ENCODE measurements at regions not wholly inside any gene's neighbourhood (a gene's known extent, or its start where the extent isn't known, plus 50 kb on each side); places are given as distances from the start of the nearest gene placed in this dataset.

DNA sequence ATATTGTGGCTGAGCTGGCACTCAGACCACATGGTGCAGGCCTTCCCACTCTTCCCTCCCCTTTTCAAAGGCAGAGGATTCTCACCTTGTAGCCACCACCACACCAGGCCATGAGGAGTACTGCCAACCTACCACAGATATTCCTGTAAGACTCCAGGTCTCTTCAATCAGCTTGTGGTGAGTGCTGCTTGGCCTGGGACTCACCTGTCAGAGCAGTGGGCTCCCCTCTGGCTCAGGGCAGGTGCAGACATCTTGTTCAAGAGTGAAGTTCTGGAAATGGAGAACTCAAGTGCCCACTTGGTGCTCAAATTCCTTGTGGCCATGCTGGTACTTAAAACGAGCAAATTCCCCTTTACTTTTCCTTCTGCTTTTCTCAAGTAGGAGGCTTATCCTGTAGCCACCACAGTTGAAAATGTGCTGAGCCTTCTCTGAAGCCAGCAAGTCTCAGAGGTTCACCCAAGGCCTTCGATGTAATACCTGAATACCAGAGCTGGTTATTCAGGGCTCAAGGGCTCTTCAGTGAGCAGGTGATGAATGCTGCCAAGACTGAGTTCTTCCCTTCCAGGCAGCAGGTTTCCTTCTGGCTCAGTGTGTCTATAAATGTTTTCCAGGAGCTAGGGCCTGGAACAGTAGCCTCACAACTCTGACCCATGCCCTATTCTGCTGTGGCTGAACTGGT is 212.9 kb downstream of the TEX13C start:
- H3K4me1 ChIP-seq (ENCODE audit: control insufficient read depth in 1 of 2, extremely low read depth in 1 of 2, insufficient read depth in 2 of 2, low read length in 2 of 2) = no peaks in the 10 kb centered on the region
- no peaks in the 10 kb centered on the region for H3K4me1 Mint-ChIP-seq

GRCh38 chrX:125533352-125533751 is 213.7 kb downstream of the TEX13C start:
- CTCF ChIA-PET = no interaction called here
- POLR2A ChIA-PET = no interaction called here

More for the DNA sequence above, 212.9 kb downstream of the TEX13C start:
- H3K9me3 ChIP-seq = no peaks in the 10 kb centered on the region
- 0% methylated on average over 1 of the region's 2 CpGs for WGBS (ENCODE audit: insufficient coverage)
- Mint-ChIP-seq H3K9me3 (peaks cover 0 to 5% (median 0%) of the 10 kb centered on the region in 3 donors), H3K27ac (no peak overlapping the region), H3K4me3 (no peak overlapping the region), H3K27me3 (peaks cover 0 to 11% of the 10 kb centered on the region in 2 donors), H3K36me3 (no peaks in the 10 kb centered on the region)
- no peaks in the 10 kb centered on the region for H3K27me3 ChIP-seq (replicated peaks in 1 of 2; ENCODE audit: control insufficient read depth in 2 of 2, extremely low read depth in 1 of 2, insufficient read depth in 2 of 2, low read length in 1 of 2)
- H3K36me3 ChIP-seq (ENCODE audit: control insufficient read depth in 2 of 2, extremely low read depth in 1 of 2, insufficient read depth in 1 of 2, low read length in 1 of 2) = no peaks in the 10 kb centered on the region
- ATAC-seq (replicated peaks in 1 of 4) (no peak), DNase-seq (no peak)
- ChIA-PET CTCF (no interaction called here), POLR2A (no interaction called here)
- no peak overlapping the region for H3K4me3 ChIP-seq (ENCODE audit: control insufficient read depth in 1 of 2, extremely low read depth in 1 of 2, low read length in 1 of 2)
- H3K27ac ChIP-seq (ENCODE audit: low read length) = no peak overlapping the region

GRCh38 chrX:125544031-125544660 is 224.5 kb downstream of the TEX13C start:
- H3K27ac Mint-ChIP-seq = no peak overlapping the region
- WGBS (ENCODE audit: insufficient coverage) = no CpG with 5 or more reads among the region's 3 CpGs
- Histone ChIP-seq H3K4me1 (ENCODE audit: control insufficient read depth in 1 of 2, extremely low read depth in 1 of 2, insufficient read depth in 2 of 2, low read length in 2 of 2) (no peaks in the 10 kb centered on the region), H3K36me3 (ENCODE audit: control insufficient read depth in 2 of 2, extremely low read depth in 1 of 2, insufficient read depth in 1 of 2, low read length in 1 of 2) (no peaks in the 10 kb centered on the region), H3K27ac (ENCODE audit: low read length) (no peak overlapping the region), H3K4me3 (ENCODE audit: control insufficient read depth in 1 of 2, extremely low read depth in 1 of 2, low read length in 1 of 2) (no peak overlapping the region), H3K27me3 (replicated peaks in 1 of 2; ENCODE audit: control insufficient read depth in 2 of 2, extremely low read depth in 1 of 2, insufficient read depth in 2 of 2, low read length in 1 of 2) (no peaks in the 10 kb centered on the region), H3K9me3 (no peaks in the 10 kb centered on the region)
- ATAC-seq (replicated peaks in 1 of 4) (no peak), DNase-seq (no peak)
- H3K36me3 Mint-ChIP-seq = no peaks in the 10 kb centered on the region
- H3K4me3 Mint-ChIP-seq = no peak overlapping the region
- peaks cover 0 to 5% (median 2%) of the 10 kb centered on the region in 3 donors for H3K9me3 Mint-ChIP-seq
- ChIA-PET POLR2A (no interaction called here), CTCF (no interaction called here)
- no peaks in the 10 kb centered on the region for H3K4me1 Mint-ChIP-seq
- H3K27me3 Mint-ChIP-seq = peaks cover 0 to 10% of the 10 kb centered on the region in 2 donors

More at GRCh38 chrX:125533352-125533751, 213.7 kb downstream of the TEX13C start:
- WGBS (ENCODE audit: insufficient coverage) = no CpG with 5 or more reads among the region's 3 CpGs
- no peaks in the 10 kb centered on the region for H3K9me3 ChIP-seq
- no peak for ATAC-seq (replicated peaks in 1 of 4)
- Mint-ChIP-seq H3K36me3 (no peaks in the 10 kb centered on the region), H3K9me3 (peaks cover 0 to 5% (median 0%) of the 10 kb centered on the region in 3 donors), H3K27me3 (peaks cover 0 to 12% of the 10 kb centered on the region in 2 donors), H3K4me1 (no peaks in the 10 kb centered on the region), H3K4me3 (no peak overlapping the region), H3K27ac (no peak overlapping the region)
- H3K4me3 ChIP-seq (ENCODE audit: control insufficient read depth in 1 of 2, extremely low read depth in 1 of 2, low read length in 1 of 2) = no peak overlapping the region
- no peak overlapping the region for H3K27ac ChIP-seq (ENCODE audit: low read length)
- H3K4me1 ChIP-seq (ENCODE audit: control insufficient read depth in 1 of 2, extremely low read depth in 1 of 2, insufficient read depth in 2 of 2, low read length in 2 of 2) = no peaks in the 10 kb centered on the region
- no peaks in the 10 kb centered on the region for H3K36me3 ChIP-seq (ENCODE audit: control insufficient read depth in 2 of 2, extremely low read depth in 1 of 2, insufficient read depth in 1 of 2, low read length in 1 of 2)
- no peaks in the 10 kb centered on the region for H3K27me3 ChIP-seq (replicated peaks in 1 of 2; ENCODE audit: control insufficient read depth in 2 of 2, extremely low read depth in 1 of 2, insufficient read depth in 2 of 2, low read length in 1 of 2)
- DNase-seq = no peak

DNA sequence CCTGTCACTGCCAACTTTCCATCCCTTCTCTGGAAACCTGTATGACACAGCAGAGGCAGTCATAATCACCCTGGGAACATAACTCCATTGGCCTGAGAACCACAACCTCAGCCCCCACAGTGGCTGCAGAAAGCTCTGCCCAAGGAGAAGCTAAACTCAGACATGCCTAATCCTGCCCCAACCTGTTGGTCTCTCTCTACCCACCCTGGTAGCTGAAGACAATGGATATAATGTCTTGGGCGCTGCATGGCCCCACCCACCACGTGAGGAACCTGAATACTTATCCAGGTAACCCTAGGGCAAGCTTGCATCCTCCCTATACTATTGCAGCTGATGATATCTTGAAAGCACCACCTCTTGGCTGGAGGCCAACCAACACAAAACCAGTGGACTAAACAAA is 225.2 kb downstream of the TEX13C start:
- Histone ChIP-seq H3K9me3 (no peaks in the 10 kb centered on the region), H3K36me3 (ENCODE audit: control insufficient read depth in 2 of 2, extremely low read depth in 1 of 2, insufficient read depth in 1 of 2, low read length in 1 of 2) (no peaks in the 10 kb centered on the region), H3K4me1 (ENCODE audit: control insufficient read depth in 1 of 2, extremely low read depth in 1 of 2, insufficient read depth in 2 of 2, low read length in 2 of 2) (no peaks in the 10 kb centered on the region), H3K4me3 (ENCODE audit: control insufficient read depth in 1 of 2, extremely low read depth in 1 of 2, low read length in 1 of 2) (no peak overlapping the region), H3K27ac (ENCODE audit: low read length) (no peak overlapping the region), H3K27me3 (replicated peaks in 1 of 2; ENCODE audit: control insufficient read depth in 2 of 2, extremely low read depth in 1 of 2, insufficient read depth in 2 of 2, low read length in 1 of 2) (no peaks in the 10 kb centered on the region)
- WGBS (ENCODE audit: insufficient coverage) = no CpG with 5 or more reads among the region's 2 CpGs
- Mint-ChIP-seq H3K36me3 (no peaks in the 10 kb centered on the region), H3K4me1 (no peaks in the 10 kb centered on the region), H3K9me3 (peaks cover 0 to 5% (median 0%) of the 10 kb centered on the region in 3 donors), H3K27ac (no peak overlapping the region), H3K27me3 (peaks cover 0 to 10% of the 10 kb centered on the region in 2 donors), H3K4me3 (no peak overlapping the region)
- no peak for ATAC-seq (replicated peaks in 1 of 4)
- CTCF ChIA-PET = no interaction called here
- POLR2A ChIA-PET = no interaction called here
- DNase-seq = no peak

DNA sequence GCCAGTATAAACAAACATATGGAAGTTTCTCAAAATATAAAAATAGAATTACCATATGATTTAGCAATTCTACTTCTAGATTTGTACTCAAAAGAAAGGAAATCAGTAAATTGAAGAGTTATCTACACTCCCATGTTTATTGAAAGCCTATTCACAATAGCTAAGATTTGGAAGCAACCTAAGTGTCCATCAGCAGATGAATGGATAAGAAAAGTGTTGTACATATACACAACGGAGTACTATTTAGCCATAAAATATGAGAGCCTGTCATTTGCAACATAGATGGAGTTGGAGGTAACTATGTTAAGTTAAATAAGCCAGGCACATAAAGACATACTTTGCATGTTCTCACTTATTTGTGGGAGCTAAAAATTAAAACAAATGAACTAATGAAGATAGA is 257.8 kb downstream of the TEX13C start:
- Histone ChIP-seq H3K36me3 (ENCODE audit: control insufficient read depth in 2 of 2, extremely low read depth in 1 of 2, insufficient read depth in 1 of 2, low read length in 1 of 2) (no peaks in the 10 kb centered on the region), H3K27me3 (replicated peaks in 1 of 2; ENCODE audit: control insufficient read depth in 2 of 2, extremely low read depth in 1 of 2, insufficient read depth in 2 of 2, low read length in 1 of 2) (no peaks in the 10 kb centered on the region), H3K27ac (ENCODE audit: low read length) (no peak overlapping the region), H3K9me3 (no peaks in the 10 kb centered on the region), H3K4me1 (ENCODE audit: control insufficient read depth in 1 of 2, extremely low read depth in 1 of 2, insufficient read depth in 2 of 2, low read length in 2 of 2) (no peaks in the 10 kb centered on the region), H3K4me3 (ENCODE audit: control insufficient read depth in 1 of 2, extremely low read depth in 1 of 2, low read length in 1 of 2) (no peak overlapping the region)
- no CpG with 5 or more reads among the region's 1 CpG for WGBS (ENCODE audit: insufficient coverage)
- no peaks in the 10 kb centered on the region for H3K4me1 Mint-ChIP-seq
- DNase-seq = no peak
- CTCF ChIA-PET = no interaction called here
- no peak overlapping the region for H3K27ac Mint-ChIP-seq
- POLR2A ChIA-PET = no interaction called here
- no peaks in the 10 kb centered on the region for H3K27me3 Mint-ChIP-seq
- no peaks in the 10 kb centered on the region for H3K36me3 Mint-ChIP-seq
- ATAC-seq (replicated peaks in 1 of 4) = no peak
- H3K4me3 Mint-ChIP-seq = no peak overlapping the region
- H3K9me3 Mint-ChIP-seq = peaks cover 0 to 5% (median 0%) of the 10 kb centered on the region in 3 donors

GRCh38 chrX:125604448-125604847 is 284.8 kb downstream of the TEX13C start:
- no peaks in the 10 kb centered on the region for H3K36me3 ChIP-seq (ENCODE audit: control insufficient read depth in 2 of 2, extremely low read depth in 1 of 2, insufficient read depth in 1 of 2, low read length in 1 of 2)
- H3K27ac Mint-ChIP-seq = no peak overlapping the region
- H3K9me3 ChIP-seq = no peaks in the 10 kb centered on the region
- ChIA-PET POLR2A (no interaction called here), CTCF (no interaction called here)
- no peak overlapping the region for H3K4me3 Mint-ChIP-seq
- H3K9me3 Mint-ChIP-seq = peaks cover 0 to 4% (median 0%) of the 10 kb centered on the region in 3 donors
- no peak overlapping the region for H3K27ac ChIP-seq (ENCODE audit: low read length)
- no peak for ATAC-seq (replicated peaks in 1 of 4)
- no peaks in the 10 kb centered on the region for H3K36me3 Mint-ChIP-seq
- no peaks in the 10 kb centered on the region for H3K27me3 ChIP-seq (replicated peaks in 1 of 2; ENCODE audit: control insufficient read depth in 2 of 2, extremely low read depth in 1 of 2, insufficient read depth in 2 of 2, low read length in 1 of 2)
- H3K4me1 Mint-ChIP-seq = no peaks in the 10 kb centered on the region
- H3K4me3 ChIP-seq (ENCODE audit: control insufficient read depth in 1 of 2, extremely low read depth in 1 of 2, low read length in 1 of 2) = no peak overlapping the region
- no peaks in the 10 kb centered on the region for H3K4me1 ChIP-seq (ENCODE audit: control insufficient read depth in 1 of 2, extremely low read depth in 1 of 2, insufficient read depth in 2 of 2, low read length in 2 of 2)
- peaks cover 0 to 4% of the 10 kb centered on the region in 2 donors for H3K27me3 Mint-ChIP-seq
- DNase-seq = no peak
